ENCODE measurements at regions not wholly inside any gene's neighbourhood (a gene's known extent, or its start where the extent isn't known, plus 50 kb on each side); places are given as distances from the start of the nearest gene placed in this dataset.

DNA sequence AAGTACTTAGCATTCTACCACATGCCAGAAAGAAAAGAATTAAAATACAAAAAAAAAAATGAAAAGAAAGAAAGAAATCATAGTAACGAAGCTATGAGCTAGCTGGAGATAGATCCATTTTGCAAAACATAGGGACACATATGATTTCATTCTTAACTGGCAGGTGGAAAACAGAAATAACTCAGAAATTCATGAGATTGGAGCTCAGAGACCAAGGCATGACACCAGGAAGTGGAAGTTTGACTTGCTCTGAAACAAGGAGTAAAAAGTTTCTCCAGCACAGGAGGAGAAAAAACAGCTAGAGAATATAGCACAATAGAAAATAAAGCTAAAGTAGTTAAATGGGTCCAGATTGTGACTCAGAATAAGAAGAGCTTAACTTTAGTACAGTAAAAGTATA, 278.1 kb downstream of the ZEB2 start:
- DNase-seq (ENCODE audit: low read depth): no peak

GRCh38 chr2:144240656-144241339, 279.1 kb downstream of the ZEB2 start:
- no peak for DNase-seq (ENCODE audit: low read depth)

DNA sequence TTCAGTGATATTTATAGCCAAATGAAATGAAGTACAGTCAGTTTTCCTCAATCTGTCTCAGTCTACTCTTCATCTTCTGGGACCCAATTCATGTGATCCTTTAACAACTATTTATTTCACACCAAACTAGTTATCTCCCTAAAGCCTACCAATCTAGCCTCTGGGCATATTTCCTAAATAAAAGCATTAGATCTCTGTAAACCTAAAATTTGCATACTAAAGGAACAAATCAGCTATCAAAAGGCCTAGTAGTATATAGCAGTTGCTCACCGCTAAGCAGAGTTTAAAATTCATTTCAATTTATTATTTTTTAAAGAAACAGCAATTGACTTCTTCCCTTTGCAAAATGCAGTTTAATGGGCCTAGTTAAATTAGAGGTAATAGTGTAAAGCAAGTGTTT, 280.2 kb downstream of the ZEB2 start:
- DNase-seq (ENCODE audit: low read depth): no peak

GRCh38 chr2:144239306-144239705, 280.6 kb downstream of the ZEB2 start:
- DNase-seq (ENCODE audit: low read depth): no peak

DNA sequence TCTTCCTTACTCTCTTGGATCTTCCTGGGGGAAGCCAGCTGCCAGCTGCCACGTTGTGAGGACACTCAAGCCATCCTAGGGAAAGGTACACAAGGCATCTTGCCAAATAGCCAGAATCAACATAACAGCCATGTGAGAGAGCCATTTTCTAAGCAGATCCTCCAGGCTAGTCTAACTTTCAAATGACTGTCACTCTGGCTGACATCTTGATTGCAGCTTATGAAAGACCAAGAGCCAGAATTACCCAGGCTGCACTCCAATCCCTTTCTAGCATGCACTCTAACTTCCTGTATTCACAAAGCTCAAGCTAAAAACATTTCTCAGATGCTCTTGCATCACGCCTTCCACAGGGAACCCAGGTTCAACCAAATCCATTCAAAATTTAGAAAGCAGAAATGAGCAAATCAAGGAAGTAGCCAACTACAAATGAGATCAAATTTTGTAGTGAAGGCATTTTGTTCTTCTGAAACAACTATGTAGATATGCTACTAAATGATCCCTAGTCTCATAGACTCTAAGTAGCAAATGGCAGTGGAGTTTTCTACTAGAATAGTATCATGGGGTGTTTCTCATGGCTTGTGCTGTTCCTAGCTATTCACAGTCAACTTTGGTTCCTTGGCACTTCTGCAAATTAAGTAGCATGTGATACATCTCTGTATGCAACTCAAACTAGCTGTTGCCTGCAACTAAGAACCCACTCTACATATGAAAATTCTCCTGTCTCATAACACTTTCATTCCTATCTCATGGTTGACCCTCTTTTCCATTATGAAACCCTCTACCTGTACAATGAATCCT, 281.9 kb downstream of the ZEB2 start:
- DNase-seq (ENCODE audit: low read depth): no peak

- DNase-seq (ENCODE audit: low read depth): no peak
These were observed 282.8 kb downstream of the ZEB2 start for GRCh38 chr2:144237108-144237507.

DNA sequence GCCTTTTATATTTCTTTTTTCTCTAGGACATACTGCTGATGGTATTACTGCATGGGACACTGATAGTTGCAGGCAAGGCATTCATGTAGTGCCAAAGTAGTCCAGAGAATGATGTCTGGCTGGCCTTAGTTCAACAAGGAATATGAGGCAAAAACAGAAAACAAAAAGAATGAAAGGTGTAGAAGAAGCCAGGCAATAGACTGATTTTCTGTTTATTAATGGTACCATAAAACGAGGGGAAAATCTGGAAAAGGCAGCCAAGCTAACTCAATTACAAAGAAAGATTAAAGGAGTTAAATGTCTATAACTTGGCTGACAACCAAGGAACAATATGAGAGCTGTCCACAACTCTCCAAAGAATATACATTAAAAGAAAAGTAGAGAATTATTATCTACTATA, 284.9 kb downstream of the ZEB2 start:
- no peak for DNase-seq (ENCODE audit: low read depth)

- DNase-seq (ENCODE audit: low read depth): no peak
These were observed 285.4 kb downstream of the ZEB2 start for GRCh38 chr2:144234542-144234871.

- no peak for DNase-seq (ENCODE audit: low read depth)
These were observed 286.0 kb downstream of the ZEB2 start for GRCh38 chr2:144233733-144234541.

- DNase-seq (ENCODE audit: low read depth): no peak
These were observed 286.6 kb downstream of the ZEB2 start for GRCh38 chr2:144233317-144233716.

GRCh38 chr2:144230448-144231085, 289.4 kb downstream of the ZEB2 start:
- DNase-seq (ENCODE audit: low read depth): no peak

GRCh38 chr2:144230033-144230432, 289.9 kb downstream of the ZEB2 start:
- no peak for DNase-seq (ENCODE audit: low read depth)

GRCh38 chr2:144229296-144229695, 290.6 kb downstream of the ZEB2 start:
- no peak for DNase-seq (ENCODE audit: low read depth)

DNA sequence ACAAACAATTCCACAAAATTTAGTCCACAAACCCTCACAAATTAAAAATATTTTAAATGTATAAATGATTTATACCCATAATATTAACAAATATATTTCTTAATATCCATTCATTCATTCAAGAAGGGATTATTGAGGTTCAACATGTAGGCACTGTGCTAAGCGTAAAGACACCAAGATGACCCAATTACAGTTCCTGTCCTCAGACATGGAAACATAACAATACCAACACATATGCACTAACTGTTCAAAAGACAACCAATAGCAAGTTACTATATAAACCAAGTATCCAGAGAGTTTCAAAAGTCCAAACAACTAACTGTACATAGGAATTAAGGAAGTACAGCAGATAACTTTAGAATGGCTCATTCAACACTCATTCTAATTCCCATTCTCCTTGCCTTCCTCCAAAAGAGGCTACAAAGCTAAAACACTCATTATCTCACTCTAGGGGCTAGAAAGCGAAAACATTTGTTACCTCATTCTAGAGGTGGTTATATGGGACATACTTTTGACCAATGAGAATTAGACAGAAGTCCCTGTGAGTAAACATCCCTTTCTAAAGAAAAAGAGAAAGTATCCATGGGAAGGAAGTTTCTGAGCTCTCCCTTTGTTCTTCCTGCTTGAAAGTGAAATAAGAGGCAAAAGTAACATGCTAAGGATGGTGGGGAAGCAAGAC, 292.4 kb downstream of the ZEB2 start:
- DNase-seq (ENCODE audit: low read depth): no peak

GRCh38 chr2:144225076-144225475, 294.8 kb downstream of the ZEB2 start:
- DNase-seq (ENCODE audit: low read depth): no peak

DNA sequence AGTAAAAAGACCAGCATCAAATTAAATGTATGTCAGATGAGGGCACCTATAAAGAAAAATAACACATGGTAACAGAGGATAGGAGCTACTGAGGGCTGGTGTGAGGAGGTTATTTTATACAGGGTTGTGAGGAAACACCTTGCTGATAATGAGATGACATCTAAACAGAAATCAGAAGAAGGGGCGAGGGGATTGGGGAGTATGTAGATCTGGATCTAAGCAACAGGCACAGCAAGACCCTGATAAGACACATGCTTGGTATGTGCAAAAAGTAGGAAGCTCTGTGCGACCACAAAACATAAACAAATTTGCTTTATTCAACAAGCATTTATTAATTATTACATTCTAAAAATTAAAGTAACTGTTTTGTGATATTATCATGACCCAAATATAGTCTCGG, 295.4 kb downstream of the ZEB2 start:
- DNase-seq (ENCODE audit: low read depth): no peak

- DNase-seq (ENCODE audit: low read depth): no peak
These were observed 299.9 kb downstream of the ZEB2 start for GRCh38 chr2:144219979-144220378.

GRCh38 chr2:144217853-144218633, 301.9 kb downstream of the ZEB2 start:
- DNase-seq (ENCODE audit: low read depth): no peak

DNA sequence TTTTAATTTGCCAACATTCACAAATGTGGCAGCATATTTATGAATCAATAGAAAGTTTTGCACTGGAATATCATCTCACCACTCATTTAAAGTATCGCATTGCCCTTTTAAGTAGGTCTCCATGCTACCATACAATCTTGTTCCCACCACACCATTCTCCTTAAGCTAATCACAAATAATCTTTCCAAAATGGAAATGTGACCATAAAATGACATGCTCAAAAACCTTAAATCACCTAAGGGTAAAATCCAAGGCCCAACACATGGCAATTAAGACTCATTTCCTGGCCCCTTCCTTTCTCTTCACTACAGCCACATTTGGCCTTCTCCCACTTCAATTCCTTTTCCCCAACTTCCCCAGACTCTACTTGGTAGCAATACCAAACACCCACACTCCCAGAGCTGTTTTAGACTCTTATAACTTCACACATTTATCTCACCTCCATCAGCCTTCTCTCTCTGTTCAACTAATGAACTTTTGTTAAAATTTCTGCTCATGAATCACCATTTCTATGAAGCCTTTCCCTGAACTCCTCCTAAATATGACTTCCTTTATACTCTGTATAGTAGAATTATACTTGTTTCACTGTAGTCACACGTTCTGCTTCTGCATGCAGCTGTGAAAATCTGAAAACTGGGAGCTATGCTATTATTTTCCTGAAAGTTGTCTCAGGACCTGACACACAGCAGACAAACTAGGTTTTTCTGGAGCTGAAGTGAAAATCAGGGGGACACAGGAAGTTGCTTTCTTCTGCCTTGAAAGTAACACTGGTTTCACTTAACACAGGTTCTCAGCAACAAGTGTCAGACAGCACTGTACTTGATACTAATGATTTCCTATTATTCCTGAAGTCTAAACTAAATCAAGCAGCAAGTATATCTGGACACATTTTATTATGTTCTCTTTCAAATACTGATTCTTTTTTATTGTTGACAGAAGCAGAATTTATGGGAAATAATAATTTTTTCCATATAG, 303.9 kb downstream of the ZEB2 start:
- no peak for DNase-seq (ENCODE audit: low read depth)

DNA sequence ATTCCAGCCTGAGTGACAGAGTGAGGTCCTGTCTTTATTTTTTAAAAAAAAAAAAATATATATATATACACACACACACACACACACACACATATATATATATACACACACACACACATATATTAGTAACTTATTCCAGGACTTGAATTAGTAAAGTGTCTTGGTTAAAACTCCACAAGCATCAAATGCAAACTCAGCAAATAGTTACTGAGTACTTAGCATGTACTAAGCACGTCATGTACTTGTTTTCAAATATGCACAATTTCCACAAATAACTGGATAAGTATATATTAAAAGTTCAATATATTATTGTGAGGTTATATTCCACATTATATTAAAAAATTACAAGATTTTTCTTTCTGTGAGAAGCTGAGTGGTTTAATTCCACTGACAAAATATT, 304.7 kb downstream of the ZEB2 start:
- no peak for DNase-seq (ENCODE audit: low read depth)
